ENCODE measurements at regions not wholly inside any gene's neighbourhood (a gene's known extent, or its start where the extent isn't known, plus 50 kb on each side); places are given as distances from the start of the nearest gene placed in this dataset.

DNA sequence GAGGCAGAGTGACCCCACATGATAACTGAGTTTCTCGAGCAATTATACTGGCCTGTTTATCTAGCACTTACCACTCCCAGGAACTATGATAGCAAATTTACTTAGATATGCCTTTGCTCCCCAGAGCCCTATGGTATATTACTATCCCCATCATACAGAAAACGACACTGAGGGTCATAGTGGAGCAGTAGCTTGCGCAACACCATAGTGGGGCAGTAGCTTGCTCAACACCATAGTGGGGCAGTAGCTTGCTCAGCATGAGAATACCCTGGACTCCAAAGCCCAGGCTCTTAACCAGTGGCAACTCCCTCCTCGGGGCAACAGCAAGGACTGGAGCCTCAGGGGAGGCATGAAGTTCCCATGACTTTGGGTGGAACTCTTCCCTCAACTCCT lies 211.9 kb downstream of the NPHP4 start:
- Histone ChIP-seq H3K27me3 (replicated peaks in 1 of 2; ENCODE audit: control insufficient read depth in 2 of 2, extremely low read depth in 1 of 2, insufficient read depth in 2 of 2, low read length in 1 of 2) (peaks cover 0 to 6% of the 10 kb centered on the region in 2 experiments), H3K4me1 (ENCODE audit: control insufficient read depth in 1 of 2, extremely low read depth in 1 of 2, insufficient read depth in 2 of 2, low read length in 2 of 2) (no peaks in the 10 kb centered on the region), H3K9me3 (no peaks in the 10 kb centered on the region), H3K36me3 (ENCODE audit: control insufficient read depth in 2 of 2, extremely low read depth in 1 of 2, insufficient read depth in 1 of 2, low read length in 1 of 2) (no peaks in the 10 kb centered on the region), H3K27ac (ENCODE audit: low read length) (no peak overlapping the region), H3K4me3 (ENCODE audit: control insufficient read depth in 1 of 2, extremely low read depth in 1 of 2, low read length in 1 of 2) (no peak overlapping the region)
- no peak for DNase-seq
- Mint-ChIP-seq H3K4me1 (no peaks in the 10 kb centered on the region), H3K4me3 (no peak overlapping the region), H3K27ac (no peak overlapping the region), H3K9me3 (peaks cover 0 to 4% (median 0%) of the 10 kb centered on the region in 3 donors), H3K27me3 (peaks cover 6 to 9% of the 10 kb centered on the region in 2 donors), H3K36me3 (no peaks in the 10 kb centered on the region)
- POLR2A ChIA-PET, result no interaction called here
- CTCF ChIA-PET, result no interaction called here
- no peak for ATAC-seq (replicated peaks in 1 of 4)
- 70% methylated on average over 2 of the region's 4 CpGs for WGBS (ENCODE audit: insufficient coverage)

DNA sequence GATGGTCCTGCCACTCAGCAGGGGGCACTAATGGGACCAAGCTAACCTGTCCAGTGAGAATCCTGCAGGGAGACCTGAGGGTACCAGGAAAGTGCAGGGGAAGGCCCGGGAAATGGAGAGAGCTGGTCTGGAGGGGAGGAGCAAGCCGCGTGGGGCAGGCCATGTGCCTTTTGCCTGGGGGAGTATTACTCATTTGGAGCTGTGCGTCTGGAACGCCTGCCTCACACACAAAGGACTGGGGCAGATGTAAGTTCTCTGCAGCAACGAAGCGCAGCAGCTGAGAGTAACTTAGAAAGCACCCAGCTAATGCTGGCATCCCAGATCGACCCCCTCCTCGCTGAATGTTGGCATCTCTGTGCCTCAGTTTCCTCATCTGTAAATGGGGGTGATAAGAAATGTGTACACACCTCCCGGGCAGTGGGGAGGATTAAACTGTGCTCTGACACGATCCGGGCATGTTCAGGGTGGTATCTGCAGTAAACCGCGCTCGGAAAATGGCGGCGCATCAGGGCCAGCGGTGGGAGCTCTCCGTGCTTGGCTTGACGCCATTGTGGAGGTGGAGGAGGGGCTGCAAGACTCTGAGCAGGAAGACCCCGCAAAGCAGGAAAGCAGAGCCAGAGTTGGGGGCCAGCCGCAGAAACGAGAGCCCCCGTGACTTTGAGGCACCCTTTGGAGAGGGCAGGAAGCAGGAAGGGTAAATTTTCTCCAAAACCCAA lies 212.5 kb downstream of the NPHP4 start:
- 87% methylated on average over 21 of the region's 24 CpGs for WGBS (ENCODE audit: insufficient coverage)
- peaks cover 0 to 6% of the 10 kb centered on the region in 2 experiments for H3K27me3 ChIP-seq (replicated peaks in 1 of 2; ENCODE audit: control insufficient read depth in 2 of 2, extremely low read depth in 1 of 2, insufficient read depth in 2 of 2, low read length in 1 of 2)
- no peaks in the 10 kb centered on the region for H3K4me1 Mint-ChIP-seq

DNA sequence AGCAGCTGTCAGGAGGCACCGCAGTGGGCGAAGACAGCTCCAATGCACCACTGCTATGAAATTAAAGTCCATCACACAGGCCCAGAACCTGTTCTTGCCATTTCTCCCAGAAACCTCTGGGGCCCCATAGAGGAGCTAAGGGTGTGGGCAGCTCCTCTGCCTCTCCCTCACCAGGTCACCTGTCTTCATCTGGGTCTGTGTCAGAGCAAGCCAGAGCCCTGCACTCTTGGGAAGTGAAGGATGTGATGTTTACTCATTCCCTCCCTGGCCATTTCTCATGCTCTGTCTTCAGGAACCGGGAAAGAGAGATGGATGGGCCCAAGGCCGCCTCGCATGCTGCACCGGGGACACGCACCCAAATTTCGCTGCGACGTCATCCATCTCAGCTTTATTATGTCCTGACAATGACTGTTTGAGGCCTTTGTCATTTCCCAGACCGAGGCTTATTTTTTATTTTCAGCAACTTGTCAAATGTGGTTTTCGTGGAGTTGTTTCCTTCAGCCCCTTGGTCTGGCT lies 216.1 kb downstream of the NPHP4 start:
- H3K27me3 Mint-ChIP-seq, result peaks cover 2 to 6% of the 10 kb centered on the region in 2 donors
- ChIA-PET CTCF (no interaction called here), POLR2A (no interaction called here)
- H3K9me3 Mint-ChIP-seq, result peaks cover 0 to 4% (median 0%) of the 10 kb centered on the region in 3 donors
- no peak overlapping the region for H3K27ac Mint-ChIP-seq
- H3K27me3 ChIP-seq (replicated peaks in 1 of 2; ENCODE audit: control insufficient read depth in 2 of 2, extremely low read depth in 1 of 2, insufficient read depth in 2 of 2, low read length in 1 of 2), result peaks cover 0 to 11% of the 10 kb centered on the region in 2 experiments
- no peaks in the 10 kb centered on the region for H3K36me3 ChIP-seq (ENCODE audit: control insufficient read depth in 2 of 2, extremely low read depth in 1 of 2, insufficient read depth in 1 of 2, low read length in 1 of 2)
- no peak overlapping the region for H3K4me3 Mint-ChIP-seq
- no peaks in the 10 kb centered on the region for H3K36me3 Mint-ChIP-seq
- ATAC-seq (replicated peaks in 1 of 4) (no peak), DNase-seq (no peak)
- no peaks in the 10 kb centered on the region for H3K9me3 ChIP-seq
- H3K4me3 ChIP-seq (ENCODE audit: control insufficient read depth in 1 of 2, extremely low read depth in 1 of 2, low read length in 1 of 2), result no peak overlapping the region
- no peaks in the 10 kb centered on the region for H3K4me1 ChIP-seq (ENCODE audit: control insufficient read depth in 1 of 2, extremely low read depth in 1 of 2, insufficient read depth in 2 of 2, low read length in 2 of 2)
- H3K27ac ChIP-seq (ENCODE audit: low read length), result no peak overlapping the region
- WGBS (ENCODE audit: insufficient coverage), result 97% methylated on average over 9 of the region's 12 CpGs
- H3K4me1 Mint-ChIP-seq, result peaks cover 0 to 2% (median 2%) of the 10 kb centered on the region in 3 donors

More for the DNA sequence above, 212.5 kb downstream of the NPHP4 start:
- H3K36me3 ChIP-seq (ENCODE audit: control insufficient read depth in 2 of 2, extremely low read depth in 1 of 2, insufficient read depth in 1 of 2, low read length in 1 of 2), result no peaks in the 10 kb centered on the region
- H3K4me1 ChIP-seq (ENCODE audit: control insufficient read depth in 1 of 2, extremely low read depth in 1 of 2, insufficient read depth in 2 of 2, low read length in 2 of 2), result no peaks in the 10 kb centered on the region
- ChIA-PET CTCF (no interaction called here), POLR2A (no interaction called here)
- ATAC-seq (replicated peaks in 1 of 4), result no peak
- H3K27ac Mint-ChIP-seq, result no peak overlapping the region
- no peak overlapping the region for H3K4me3 ChIP-seq (ENCODE audit: control insufficient read depth in 1 of 2, extremely low read depth in 1 of 2, low read length in 1 of 2)
- no peaks in the 10 kb centered on the region for H3K9me3 ChIP-seq
- H3K4me3 Mint-ChIP-seq, result no peak overlapping the region
- peaks cover 3 to 5% of the 10 kb centered on the region in 2 donors for H3K27me3 Mint-ChIP-seq
- no peak overlapping the region for H3K27ac ChIP-seq (ENCODE audit: low read length)
- no peak for DNase-seq
- H3K9me3 Mint-ChIP-seq, result peaks cover 0 to 4% (median 0%) of the 10 kb centered on the region in 3 donors
- H3K36me3 Mint-ChIP-seq, result no peaks in the 10 kb centered on the region

DNA sequence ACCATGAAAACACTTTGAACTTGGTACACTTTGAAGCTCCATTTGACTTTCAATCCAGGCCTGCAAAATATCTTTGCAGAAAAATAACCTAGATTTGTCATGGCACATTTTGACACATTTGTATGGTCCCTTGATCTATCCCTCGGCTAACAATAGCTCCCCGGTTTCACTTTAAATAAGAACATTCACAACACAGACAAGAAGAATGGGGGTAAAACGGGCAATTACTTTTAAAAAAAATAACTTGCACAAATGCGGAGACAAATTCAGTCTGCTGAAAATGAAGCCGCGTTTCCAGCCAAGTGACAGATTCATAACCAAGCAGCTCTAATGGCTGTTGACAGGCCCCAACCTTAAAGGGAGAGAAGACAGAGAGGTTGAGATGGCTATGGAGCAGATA lies 218.2 kb downstream of the NPHP4 start:
- ChIA-PET POLR2A (no interaction called here), CTCF (no interaction called here)
- peaks cover 9 to 13% of the 10 kb centered on the region in 2 donors for H3K27me3 Mint-ChIP-seq
- Histone ChIP-seq H3K27ac (ENCODE audit: low read length) (no peak overlapping the region), H3K27me3 (replicated peaks in 1 of 2; ENCODE audit: control insufficient read depth in 2 of 2, extremely low read depth in 1 of 2, insufficient read depth in 2 of 2, low read length in 1 of 2) (peaks cover 0 to 25% of the 10 kb centered on the region in 2 experiments), H3K9me3 (no peaks in the 10 kb centered on the region), H3K4me3 (ENCODE audit: control insufficient read depth in 1 of 2, extremely low read depth in 1 of 2, low read length in 1 of 2) (no peak overlapping the region), H3K4me1 (ENCODE audit: control insufficient read depth in 1 of 2, extremely low read depth in 1 of 2, insufficient read depth in 2 of 2, low read length in 2 of 2) (peaks cover 0 to 2% of the 10 kb centered on the region in 2 experiments), H3K36me3 (ENCODE audit: control insufficient read depth in 2 of 2, extremely low read depth in 1 of 2, insufficient read depth in 1 of 2, low read length in 1 of 2) (no peaks in the 10 kb centered on the region)
- DNase-seq (no peak), ATAC-seq (replicated peaks in 1 of 4) (no peak)
- 80% methylated on average over 1 of the region's 6 CpGs for WGBS (ENCODE audit: insufficient coverage)
- H3K27ac Mint-ChIP-seq, result no peak overlapping the region
- H3K9me3 Mint-ChIP-seq, result peaks cover 0 to 4% (median 0%) of the 10 kb centered on the region in 3 donors
- peaks cover 0 to 3% (median 2%) of the 10 kb centered on the region in 3 donors for H3K4me1 Mint-ChIP-seq
- H3K4me3 Mint-ChIP-seq, result no peak overlapping the region
- no peaks in the 10 kb centered on the region for H3K36me3 Mint-ChIP-seq

DNA sequence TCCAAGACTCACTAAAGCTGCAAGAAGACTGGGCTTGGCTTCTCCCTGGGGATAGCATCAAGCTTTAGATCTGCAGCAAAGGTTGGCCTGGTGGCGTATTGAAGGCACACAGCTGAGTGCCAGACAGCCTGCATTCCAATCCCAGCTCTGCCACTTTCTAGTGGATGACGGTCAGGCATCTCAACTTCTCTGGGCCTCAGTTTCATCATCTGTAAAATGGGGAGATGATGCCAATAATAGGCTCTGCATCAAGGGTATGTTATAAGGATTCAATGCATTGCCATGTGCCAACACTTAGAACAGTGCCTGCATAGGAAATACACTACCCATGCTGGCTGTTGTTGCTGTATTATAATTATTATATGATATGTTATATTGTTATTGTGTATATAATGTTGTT lies 220.4 kb downstream of the NPHP4 start:
- Histone ChIP-seq H3K36me3 (ENCODE audit: control insufficient read depth in 2 of 2, extremely low read depth in 1 of 2, insufficient read depth in 1 of 2, low read length in 1 of 2) (no peaks in the 10 kb centered on the region), H3K9me3 (no peaks in the 10 kb centered on the region), H3K27me3 (replicated peaks in 1 of 2; ENCODE audit: control insufficient read depth in 2 of 2, extremely low read depth in 1 of 2, insufficient read depth in 2 of 2, low read length in 1 of 2) (peaks cover 0 to 35% of the 10 kb centered on the region in 2 experiments), H3K27ac (ENCODE audit: low read length) (no peak overlapping the region), H3K4me1 (ENCODE audit: control insufficient read depth in 1 of 2, extremely low read depth in 1 of 2, insufficient read depth in 2 of 2, low read length in 2 of 2) (peaks cover 0 to 2% of the 10 kb centered on the region in 2 experiments), H3K4me3 (ENCODE audit: control insufficient read depth in 1 of 2, extremely low read depth in 1 of 2, low read length in 1 of 2) (no peak overlapping the region)
- ChIA-PET POLR2A (no interaction called here), CTCF (no interaction called here)
- ATAC-seq (replicated peaks in 1 of 4) (no peak), DNase-seq (no peak)
- Mint-ChIP-seq H3K27me3 (peaks cover 28% of the 10 kb centered on the region in 2 donors), H3K4me3 (no peak overlapping the region), H3K27ac (no peak overlapping the region), H3K9me3 (no peaks in the 10 kb centered on the region), H3K4me1 (peaks cover 0 to 3% (median 2%) of the 10 kb centered on the region in 3 donors), H3K36me3 (no peaks in the 10 kb centered on the region)
- 82% methylated on average over 1 of the region's 2 CpGs for WGBS (ENCODE audit: insufficient coverage)

DNA sequence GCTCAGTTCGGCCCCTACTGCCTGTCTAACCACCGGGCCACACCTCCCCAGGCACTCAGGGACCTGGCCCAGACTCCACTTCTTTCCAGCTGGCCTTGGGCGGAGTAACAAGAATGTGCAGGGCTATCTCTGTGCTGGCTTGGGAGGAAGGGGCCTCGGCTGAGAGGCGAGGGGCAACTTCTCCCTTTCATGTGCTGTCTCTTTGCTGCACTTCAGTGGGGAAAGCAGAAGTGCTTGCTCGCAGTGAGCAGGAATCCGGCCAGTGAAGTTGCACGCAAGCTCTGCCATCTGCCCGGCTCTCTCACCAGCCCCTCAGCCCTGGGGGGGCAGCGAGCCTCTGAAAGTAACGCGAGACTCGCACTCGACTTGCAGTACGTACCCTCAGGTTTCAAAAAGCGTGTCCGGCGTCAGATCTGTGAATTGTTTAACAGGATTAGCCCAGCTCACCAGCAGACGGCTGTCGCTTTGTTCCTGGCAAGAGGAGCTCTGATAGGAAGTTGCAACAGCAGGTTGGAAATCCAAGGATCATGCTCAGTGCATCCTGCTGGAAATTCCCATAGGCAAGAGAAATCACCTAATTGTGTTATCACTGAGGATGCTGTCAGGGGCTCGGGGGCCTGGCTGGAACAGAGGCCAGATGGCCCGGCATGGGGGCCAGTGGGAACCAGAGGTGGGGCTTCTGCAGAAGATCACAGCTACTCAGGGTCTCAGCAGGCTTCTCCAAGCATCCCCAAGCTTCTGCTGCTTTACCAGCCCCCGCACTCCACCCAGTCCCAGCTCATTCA lies 221.1 kb downstream of the NPHP4 start:
- peaks cover 30 to 31% of the 10 kb centered on the region in 2 donors for H3K27me3 Mint-ChIP-seq
- WGBS (ENCODE audit: insufficient coverage), result 11% methylated on average over 23 of the region's 23 CpGs

More for the DNA sequence above, 221.1 kb downstream of the NPHP4 start:
- Histone ChIP-seq H3K4me3 (ENCODE audit: control insufficient read depth in 1 of 2, extremely low read depth in 1 of 2, low read length in 1 of 2) (no peak overlapping the region), H3K27me3 (replicated peaks in 1 of 2; ENCODE audit: control insufficient read depth in 2 of 2, extremely low read depth in 1 of 2, insufficient read depth in 2 of 2, low read length in 1 of 2) (peaks cover 0 to 40% of the 10 kb centered on the region in 2 experiments), H3K36me3 (ENCODE audit: control insufficient read depth in 2 of 2, extremely low read depth in 1 of 2, insufficient read depth in 1 of 2, low read length in 1 of 2) (no peaks in the 10 kb centered on the region), H3K4me1 (ENCODE audit: control insufficient read depth in 1 of 2, extremely low read depth in 1 of 2, insufficient read depth in 2 of 2, low read length in 2 of 2) (peaks cover 0 to 2% of the 10 kb centered on the region in 2 experiments), H3K9me3 (no peaks in the 10 kb centered on the region), H3K27ac (ENCODE audit: low read length) (no peak overlapping the region)
- no peaks in the 10 kb centered on the region for H3K9me3 Mint-ChIP-seq
- no peak overlapping the region for H3K4me3 Mint-ChIP-seq
- peaks cover 0 to 3% (median 2%) of the 10 kb centered on the region in 3 donors for H3K4me1 Mint-ChIP-seq
- DNase-seq, result no peak
- ChIA-PET CTCF (no interaction called here), POLR2A (no interaction called here)
- H3K27ac Mint-ChIP-seq, result no peak overlapping the region
- no peaks in the 10 kb centered on the region for H3K36me3 Mint-ChIP-seq
- no peak for ATAC-seq (replicated peaks in 1 of 4)
